ENCODE measurements at regions not wholly inside any gene's neighbourhood (a gene's known extent, or its start where the extent isn't known, plus 50 kb on each side); places are given as distances from the start of the nearest gene placed in this dataset.
"Not testable (repeated sequence)": the region's sequence is repeated elsewhere in the genome, so short reads cannot be mapped to it uniquely, and the experiment has no call there.

- DNase-seq: no peak
These were observed 183.9 kb downstream of the FAM43A start for GRCh38 chr3:194869482-194870169.

- no peak for DNase-seq
These were observed 184.9 kb downstream of the FAM43A start for GRCh38 chr3:194870394-194871110.

GRCh38 chr3:194871143-194871863, 185.6 kb downstream of the FAM43A start:
- peak; percentile 97 for DNase-seq

- DNase-seq: no peak
These were observed 186.4 kb downstream of the FAM43A start for GRCh38 chr3:194871864-194872668.

GRCh38 chr3:194872669-194872977, 186.9 kb downstream of the FAM43A start:
- no peak for DNase-seq

GRCh38 chr3:194873474-194873873, 187.8 kb downstream of the FAM43A start:
- DNase-seq: not testable (repeated sequence)

- DNase-seq: no peak
These were observed 188.5 kb downstream of the FAM43A start for GRCh38 chr3:194874206-194874605.

GRCh38 chr3:194874783-194875182, 189.1 kb downstream of the FAM43A start:
- DNase-seq: no peak

- DNase-seq: no peak
These were observed 190.1 kb downstream of the FAM43A start for GRCh38 chr3:194875581-194876402.

- no peak for DNase-seq
These were observed 190.9 kb downstream of the FAM43A start for GRCh38 chr3:194876403-194877095.

GRCh38 chr3:194877291-194878119, 191.8 kb downstream of the FAM43A start:
- no peak for DNase-seq

GRCh38 chr3:194879126-194879877, 193.6 kb downstream of the FAM43A start:
- DNase-seq: no peak

GRCh38 chr3:194879991-194880939, 194.6 kb downstream of the FAM43A start:
- peak; percentile 48 for DNase-seq

- DNase-seq: no peak
These were observed 195.6 kb downstream of the FAM43A start for GRCh38 chr3:194880940-194881925.

- no peak for DNase-seq
These were observed 199.1 kb downstream of the FAM43A start for GRCh38 chr3:194884649-194885315.

- DNase-seq: no peak
These were observed 200.1 kb downstream of the FAM43A start for GRCh38 chr3:194885766-194886165.

- DNase-seq: no peak
These were observed 201.2 kb downstream of the FAM43A start for GRCh38 chr3:194886836-194887235.
